ENCODE measurements at regions not wholly inside any gene's neighbourhood (a gene's known extent, or its start where the extent isn't known, plus 50 kb on each side); places are given as distances from the start of the nearest gene placed in this dataset.

DNA sequence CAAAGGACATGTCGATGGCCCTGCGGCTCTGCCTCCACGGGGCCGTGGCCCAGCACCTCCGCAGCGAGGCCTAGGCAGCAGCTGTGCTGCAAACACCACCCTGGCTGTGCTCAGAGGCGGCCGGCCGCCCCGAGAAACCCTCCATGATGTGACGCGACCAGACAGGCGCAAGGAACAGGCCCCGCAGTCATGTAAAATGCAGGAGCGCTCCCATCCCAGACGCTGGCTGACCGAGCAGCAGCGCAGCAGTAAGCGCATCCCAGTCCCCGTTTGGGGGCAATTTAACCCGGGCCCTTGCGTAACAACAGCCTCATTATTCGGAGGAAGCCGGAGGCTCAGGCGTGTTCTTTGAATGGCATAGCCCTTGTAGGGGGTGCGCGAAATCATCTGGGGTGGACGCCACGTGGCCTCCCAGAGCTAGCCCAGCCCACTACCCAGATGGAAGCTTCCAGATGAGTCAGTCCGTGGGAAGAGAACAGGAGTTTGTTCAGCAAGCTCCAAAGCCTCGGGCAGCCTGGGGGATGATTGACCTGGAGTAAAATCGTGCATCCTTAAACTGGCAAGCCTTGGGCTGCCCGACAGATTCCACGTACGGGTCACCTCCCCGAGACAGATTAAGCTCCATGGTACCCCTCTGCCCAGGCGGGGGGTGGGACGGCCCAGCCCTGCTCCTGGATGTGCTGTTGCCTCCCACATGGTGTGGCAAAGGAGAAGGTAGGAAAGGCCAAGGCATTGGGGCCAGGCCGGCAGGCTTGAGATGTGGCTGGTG is 124.0 kb downstream of the HMX1 start:
- H3K9me3 ChIP-seq (ENCODE audit: insufficient read depth, low read depth, low read length), result no peaks in the 10 kb centered on the region; the same call in 1 of the 2 replicates
- no peaks in the 10 kb centered on the region for H3K36me3 ChIP-seq (ENCODE audit: insufficient read depth, low read depth, low read length)
- H3K27ac ChIP-seq (ENCODE audit: low read length), result no peak overlapping the region
- no peaks in the 10 kb centered on the region for H3K4me1 ChIP-seq (ENCODE audit: insufficient read depth, low read length)
- no peak overlapping the region for H3K4me3 ChIP-seq (ENCODE audit: low read length)
- H3K27me3 ChIP-seq (ENCODE audit: insufficient read depth, low read length), result no peaks in the 10 kb centered on the region
- no peak overlapping the region for H3K9ac ChIP-seq (ENCODE audit: low read depth, low read length)

GRCh38 chr4:8746523-8747466 is 124.8 kb downstream of the HMX1 start:
- Histone ChIP-seq H3K9ac (ENCODE audit: low read depth, low read length) (no peak overlapping the region), H3K27me3 (ENCODE audit: insufficient read depth, low read length) (no peaks in the 10 kb centered on the region), H3K36me3 (ENCODE audit: insufficient read depth, low read depth, low read length) (no peaks in the 10 kb centered on the region), H3K4me3 (ENCODE audit: low read length) (no peak overlapping the region), H3K9me3 (ENCODE audit: insufficient read depth, low read depth, low read length) (no peaks in the 10 kb centered on the region; the same call in 1 of the 2 replicates), H3K27ac (ENCODE audit: low read length) (no peak overlapping the region), H3K4me1 (ENCODE audit: insufficient read depth, low read length) (no peaks in the 10 kb centered on the region)

- Histone ChIP-seq H3K36me3 (ENCODE audit: insufficient read depth, low read depth, low read length) (no peaks in the 10 kb centered on the region), H3K9ac (ENCODE audit: low read depth, low read length) (no peak overlapping the region), H3K4me3 (ENCODE audit: low read length) (no peak overlapping the region)
These were observed 125.8 kb downstream of the HMX1 start for GRCh38 chr4:8745826-8746225.

GRCh38 chr4:8745005-8745790 is 126.4 kb downstream of the HMX1 start:
- Histone ChIP-seq H3K9me3 (ENCODE audit: insufficient read depth, low read depth, low read length) (no peaks in the 10 kb centered on the region; the same call in 1 of the 2 replicates), H3K27ac (ENCODE audit: low read length) (no peak overlapping the region), H3K27me3 (ENCODE audit: insufficient read depth, low read length) (no peaks in the 10 kb centered on the region), H3K9ac (ENCODE audit: low read depth, low read length) (no peak overlapping the region), H3K4me1 (ENCODE audit: insufficient read depth, low read length) (no peaks in the 10 kb centered on the region), H3K36me3 (ENCODE audit: insufficient read depth, low read depth, low read length) (no peaks in the 10 kb centered on the region), H3K4me3 (ENCODE audit: low read length) (no peak overlapping the region)

More at GRCh38 chr4:8745826-8746225, 125.8 kb downstream of the HMX1 start:
- no peaks in the 10 kb centered on the region for H3K27me3 ChIP-seq (ENCODE audit: insufficient read depth, low read length)
- H3K4me1 ChIP-seq (ENCODE audit: insufficient read depth, low read length), result no peaks in the 10 kb centered on the region
- no peaks in the 10 kb centered on the region; the same call in 1 of the 2 replicates for H3K9me3 ChIP-seq (ENCODE audit: insufficient read depth, low read depth, low read length)
- H3K27ac ChIP-seq (ENCODE audit: low read length), result no peak overlapping the region

GRCh38 chr4:8744083-8744805 is 127.4 kb downstream of the HMX1 start:
- H3K4me1 ChIP-seq (ENCODE audit: insufficient read depth, low read length), result no peaks in the 10 kb centered on the region
- H3K4me3 ChIP-seq (ENCODE audit: low read length), result no peak overlapping the region
- H3K27me3 ChIP-seq (ENCODE audit: insufficient read depth, low read length), result no peaks in the 10 kb centered on the region
- no peaks in the 10 kb centered on the region; the same call in 1 of the 2 replicates for H3K9me3 ChIP-seq (ENCODE audit: insufficient read depth, low read depth, low read length)
- H3K27ac ChIP-seq (ENCODE audit: low read length), result no peak overlapping the region
- H3K9ac ChIP-seq (ENCODE audit: low read depth, low read length), result no peak overlapping the region
- no peaks in the 10 kb centered on the region for H3K36me3 ChIP-seq (ENCODE audit: insufficient read depth, low read depth, low read length)

DNA sequence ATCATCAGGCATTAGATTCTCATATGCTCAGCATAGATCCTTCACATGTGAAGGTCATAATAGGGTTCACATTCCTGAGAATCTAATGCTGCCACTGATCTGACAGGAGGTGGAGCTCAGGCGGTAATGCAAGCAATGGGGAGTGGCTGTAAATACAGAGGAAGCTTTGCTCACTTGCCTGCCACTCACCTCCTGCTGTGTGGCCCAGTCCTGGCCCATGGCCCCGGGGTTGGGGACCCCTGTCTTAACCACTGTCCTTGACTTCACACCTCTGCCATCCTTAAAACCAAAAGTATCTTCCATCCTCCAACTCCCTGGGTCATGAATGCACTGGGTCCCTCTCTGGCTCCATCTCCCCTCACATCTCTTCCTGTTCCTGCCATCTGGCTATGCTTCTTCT is 129.1 kb downstream of the HMX1 start:
- Histone ChIP-seq H3K4me3 (ENCODE audit: low read length) (no peak overlapping the region), H3K36me3 (ENCODE audit: insufficient read depth, low read depth, low read length) (no peaks in the 10 kb centered on the region), H3K27ac (ENCODE audit: low read length) (no peak overlapping the region), H3K9me3 (ENCODE audit: insufficient read depth, low read depth, low read length) (no peaks in the 10 kb centered on the region; the same call in 1 of the 2 replicates), H3K4me1 (ENCODE audit: insufficient read depth, low read length) (no peaks in the 10 kb centered on the region), H3K9ac (ENCODE audit: low read depth, low read length) (no peak overlapping the region), H3K27me3 (ENCODE audit: insufficient read depth, low read length) (no peaks in the 10 kb centered on the region)

DNA sequence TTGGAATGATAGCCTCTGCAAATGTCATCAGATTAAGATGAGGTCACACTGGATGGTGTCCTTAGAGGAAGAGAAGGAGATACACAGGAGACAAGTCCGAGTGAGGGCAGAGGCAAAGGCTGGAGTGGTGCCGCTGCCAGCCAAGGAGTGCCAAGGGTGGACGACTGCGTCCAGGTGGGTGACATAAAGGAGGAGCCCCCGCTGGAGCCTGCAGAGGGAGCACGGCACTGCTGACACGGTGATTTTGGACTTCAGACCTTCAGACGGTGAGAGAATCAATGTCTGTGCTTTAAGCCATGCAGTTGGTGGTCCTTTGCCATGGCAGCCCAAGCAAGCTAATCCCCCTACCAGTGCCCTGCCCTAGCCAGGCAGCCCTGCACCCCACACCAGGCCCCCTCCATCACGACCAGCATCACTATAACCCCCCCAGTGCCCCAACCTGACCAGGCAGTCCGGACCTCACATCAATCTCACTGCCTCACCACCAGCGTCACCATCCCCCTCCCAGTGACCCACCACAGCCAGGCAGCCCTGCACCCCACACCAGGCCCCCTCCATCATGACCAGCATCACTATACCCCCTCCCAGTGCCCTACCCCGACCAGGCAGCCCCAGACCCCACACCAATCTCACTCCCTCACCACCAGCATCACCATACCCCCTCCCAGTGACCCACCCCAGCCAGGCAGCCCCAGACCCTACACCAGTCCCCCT is 130.0 kb downstream of the HMX1 start:
- H3K4me1 ChIP-seq (ENCODE audit: insufficient read depth, low read length), result no peaks in the 10 kb centered on the region
- H3K9ac ChIP-seq (ENCODE audit: low read depth, low read length), result no peak overlapping the region
- H3K27me3 ChIP-seq (ENCODE audit: insufficient read depth, low read length), result no peaks in the 10 kb centered on the region
- no peaks in the 10 kb centered on the region for H3K36me3 ChIP-seq (ENCODE audit: insufficient read depth, low read depth, low read length)
- H3K9me3 ChIP-seq (ENCODE audit: insufficient read depth, low read depth, low read length), result no peaks in the 10 kb centered on the region; the same call in 1 of the 2 replicates
- H3K27ac ChIP-seq (ENCODE audit: low read length), result no peak overlapping the region
- H3K4me3 ChIP-seq (ENCODE audit: low read length), result no peak overlapping the region

GRCh38 chr4:8740666-8741395 is 130.8 kb downstream of the HMX1 start:
- no peaks in the 10 kb centered on the region for H3K27me3 ChIP-seq (ENCODE audit: insufficient read depth, low read length)
- no peaks in the 10 kb centered on the region for H3K4me1 ChIP-seq (ENCODE audit: insufficient read depth, low read length)
- no peak overlapping the region for H3K9ac ChIP-seq (ENCODE audit: low read depth, low read length)
- no peaks in the 10 kb centered on the region for H3K36me3 ChIP-seq (ENCODE audit: insufficient read depth, low read depth, low read length)
- H3K4me3 ChIP-seq (ENCODE audit: low read length), result no peak overlapping the region
- no peaks in the 10 kb centered on the region for H3K9me3 ChIP-seq (ENCODE audit: insufficient read depth, low read depth, low read length)
- no peak overlapping the region for H3K27ac ChIP-seq (ENCODE audit: low read length)

- no peaks in the 10 kb centered on the region for H3K27me3 ChIP-seq (ENCODE audit: insufficient read depth, low read length)
- no peak overlapping the region for H3K9ac ChIP-seq (ENCODE audit: low read depth, low read length)
- H3K9me3 ChIP-seq (ENCODE audit: insufficient read depth, low read depth, low read length), result no peaks in the 10 kb centered on the region
These were observed 131.6 kb downstream of the HMX1 start for GRCh38 chr4:8739820-8740665.

More at GRCh38 chr4:8739820-8740665, 131.6 kb downstream of the HMX1 start:
- Histone ChIP-seq H3K4me1 (ENCODE audit: insufficient read depth, low read length) (no peaks in the 10 kb centered on the region), H3K36me3 (ENCODE audit: insufficient read depth, low read depth, low read length) (no peaks in the 10 kb centered on the region), H3K4me3 (ENCODE audit: low read length) (no peak overlapping the region), H3K27ac (ENCODE audit: low read length) (no peak overlapping the region)
